DOHH2 (cell line): ENCODE measurements at regions not wholly inside any gene's neighbourhood (a gene's known extent, or its start where the extent isn't known, plus 50 kb on each side); places are given as distances from the start of the nearest gene placed in this dataset.

Source experiments
- H3F3A ChIP-seq: fragments of 200-600 bp; sonication (generic), shearing (Covaris generic); 2 replicates; pipeline ENCODE4 v1.6.0; 2016; ENCODE audit warnings: antibody characterized with exemption, mild to moderate bottlenecking; ENCODE audit not compliant: control insufficient read depth, insufficient read depth
- H3K27ac ChIP-seq: fragments of 200-600 bp; sonication (generic); 2 replicates; pipeline ENCODE4 v1.5.1; 2014; ENCODE audit warnings: low read depth, mild to moderate bottlenecking, low read length, moderate library complexity
- H3K27me3 ChIP-seq: fragments of 200-600 bp; sonication (generic); 2 replicates; pipeline ENCODE4 v1.6.1; 2014; ENCODE audit warnings: mild to moderate bottlenecking, low read length, mixed read lengths; ENCODE audit not compliant: control insufficient read depth
- H3K36me3 ChIP-seq: fragments of 200-600 bp; sonication (generic); 2 replicates; pipeline ENCODE4 v1.6.1; 2014; ENCODE audit warnings: mild to moderate bottlenecking, low read length, moderate library complexity, mixed read lengths; ENCODE audit not compliant: control insufficient read depth
- H3K4me1 ChIP-seq: fragments of 200-600 bp; sonication (generic); 2 replicates; pipeline ENCODE4 v1.6.1; 2014; ENCODE audit warnings: mild to moderate bottlenecking, low read length, mixed read lengths; ENCODE audit not compliant: control insufficient read depth
- H3K4me2 ChIP-seq: fragments of 200-600 bp; sonication (generic); 2 replicates; pipeline ENCODE4 v1.6.0; 2014; ENCODE audit warnings: mild to moderate bottlenecking, low read length, moderate library complexity
- H3K4me3 ChIP-seq: fragments of 200-600 bp; sonication (generic); 2 replicates; pipeline ENCODE4 v1.5.1; 2014; ENCODE audit warnings: mild to moderate bottlenecking, low read length, mixed read lengths
- H3K79me2 ChIP-seq: fragments of 200-600 bp; sonication (generic); 2 replicates; pipeline ENCODE4 v1.6.1; 2014; ENCODE audit warnings: mild to moderate bottlenecking, low read length, mixed read lengths; ENCODE audit not compliant: control insufficient read depth
- H3K9me2 ChIP-seq: fragments of 200-600 bp; sonication (generic); replicated peaks from 2 replicates; pipeline ENCODE4 v1.6.1; 2014; ENCODE audit warnings: mild to moderate bottlenecking, low read length, mixed read lengths; ENCODE audit not compliant: control insufficient read depth
- H3K9me3 ChIP-seq: fragments of 200-600 bp; sonication (generic); 2 replicates; pipeline ENCODE4 v1.6.1; 2014; ENCODE audit warnings: antibody characterized with exemption, low read length, mixed read lengths; ENCODE audit not compliant: control insufficient read depth, insufficient read depth
- H4K20me1 ChIP-seq: fragments of 200-600 bp; sonication (generic); 2 replicates; pipeline ENCODE4 v1.6.0; 2014; ENCODE audit warnings: low read depth, mild to moderate bottlenecking, antibody characterized with exemption, low read length, moderate library complexity; ENCODE audit not compliant: control insufficient read depth, insufficient read depth
- CTCF ChIP-seq: fragments of 200-600 bp; sonication (generic); IDR thresholded peaks from one replicate; pipeline ENCODE4 v1.5.1; 2014; ENCODE audit warnings: antibody characterized with exemption, mild to moderate bottlenecking, low read depth, low read length; ENCODE audit not compliant: poor library complexity, severe bottlenecking
- EZH2phosphoT487 ChIP-seq: fragments of 200-600 bp; sonication (generic); IDR thresholded peaks from 2 replicates; pipeline ENCODE4 v1.6.1; 2017; ENCODE audit warnings: borderline replicate concordance, mild to moderate bottlenecking, antibody characterized with exemption, low read length, moderate library complexity, mixed read lengths

GRCh38 chr6:79756496-79756895, 125.4 kb downstream of the SH3BGRL2 start:
- TF ChIP-seq EZH2phosphoT487 (no peak), CTCF (no peak)
- H3K27me3 ChIP-seq, result no peaks in the 10 kb centered on the region
- H3K79me2 ChIP-seq, result no peaks in the 10 kb centered on the region
- no peaks in the 10 kb centered on the region for H3K9me2 ChIP-seq
- no peaks in the 10 kb centered on the region for H3F3A ChIP-seq
- no peak overlapping the region for H3K27ac ChIP-seq
- H3K9me3 ChIP-seq, result no peaks in the 10 kb centered on the region
- H3K4me1 ChIP-seq, result no peaks in the 10 kb centered on the region
- no peak overlapping the region for H3K4me2 ChIP-seq
- H3K36me3 ChIP-seq, result no peaks in the 10 kb centered on the region
- H4K20me1 ChIP-seq, result no peaks in the 10 kb centered on the region
- H3K4me3 ChIP-seq, result no peak overlapping the region

- no peak overlapping the region for H3K27ac ChIP-seq
- no peaks in the 10 kb centered on the region for H3K27me3 ChIP-seq
- no peaks in the 10 kb centered on the region for H3K36me3 ChIP-seq
- TF ChIP-seq EZH2phosphoT487 (no peak), CTCF (no peak)
- H3K4me1 ChIP-seq, result no peaks in the 10 kb centered on the region
- no peaks in the 10 kb centered on the region for H3F3A ChIP-seq
- no peak overlapping the region for H3K4me2 ChIP-seq
- no peaks in the 10 kb centered on the region for H4K20me1 ChIP-seq
- H3K9me2 ChIP-seq, result no peaks in the 10 kb centered on the region
- no peaks in the 10 kb centered on the region for H3K79me2 ChIP-seq
- H3K9me3 ChIP-seq, result no peaks in the 10 kb centered on the region
- H3K4me3 ChIP-seq, result no peak overlapping the region
Observed at GRCh38 chr6:79755967-79756366, 124.8 kb downstream of the SH3BGRL2 start.
